CD1c-positive myeloid dendritic cell (primary cell): ENCODE measurements at regions not wholly inside any gene's neighbourhood (a gene's known extent, or its start where the extent isn't known, plus 50 kb on each side); places are given as distances from the start of the nearest gene placed in this dataset.
A peak's percentile ranks its signal among the peaks of the same experiment; 100 is the strongest.

Experiments used
- DNase-seq: peaks from one replicate; pipeline ENCODE4 v3.0.0-alpha.2; 2016; ENCODE audit errors: extremely low spot score

DNA sequence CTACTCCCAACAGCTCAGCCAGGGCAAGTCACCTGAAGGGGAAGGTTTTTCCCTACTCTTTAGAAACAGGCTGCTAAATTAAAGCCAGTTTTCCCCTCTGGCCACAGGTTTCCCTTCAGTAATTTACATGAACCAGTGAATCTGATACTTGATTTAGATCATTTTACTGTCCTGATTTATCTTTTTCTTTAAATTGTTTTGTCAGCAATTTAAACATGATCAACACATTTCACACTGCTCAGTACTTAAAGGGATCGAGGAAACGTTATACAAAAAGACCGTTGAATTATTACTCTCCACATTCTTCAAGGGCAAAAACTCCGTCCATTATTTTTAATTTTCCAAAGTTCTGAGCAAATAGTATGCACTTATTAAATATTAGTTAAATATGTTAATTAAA lies 1165.7 kb upstream of the GYPC start:
- DNase-seq, result no peak

DNA sequence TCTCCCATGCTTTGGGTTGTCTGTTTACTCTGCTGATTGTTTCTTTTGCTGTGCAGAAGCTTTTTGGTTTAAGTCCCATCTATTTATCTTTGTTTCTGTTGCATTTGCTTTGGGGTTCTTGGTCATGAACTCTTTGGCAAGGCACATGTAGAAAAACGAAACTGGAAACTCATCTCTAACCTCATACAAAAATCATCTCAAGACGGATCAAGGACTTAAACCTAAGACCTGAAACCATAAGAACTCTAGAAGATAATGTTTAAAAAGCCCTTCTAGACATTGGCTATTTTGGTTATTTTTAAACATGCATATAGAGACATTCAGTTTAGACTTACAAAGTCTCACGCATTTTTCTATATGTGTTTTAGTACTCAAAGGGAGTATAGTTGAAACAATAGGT lies 1164.3 kb upstream of the GYPC start:
- DNase-seq, result no peak

DNA sequence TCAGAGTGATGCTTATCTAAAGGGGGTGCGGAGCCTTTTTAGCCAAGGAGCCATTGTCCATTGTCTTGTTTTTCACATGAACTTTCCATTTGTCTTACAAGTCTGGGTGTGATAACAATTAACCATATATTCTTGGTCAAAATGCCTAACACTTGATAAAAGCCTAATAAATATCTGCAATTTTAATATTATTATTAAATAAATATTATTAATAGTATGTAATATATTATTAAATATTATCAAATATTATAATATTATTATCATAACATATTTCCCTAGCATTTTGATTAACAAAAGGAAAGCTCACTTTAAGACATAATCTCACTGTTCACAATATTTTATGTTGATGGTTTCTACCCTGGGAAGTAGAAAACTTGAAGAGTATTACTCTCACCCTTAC lies 1143.6 kb upstream of the GYPC start:
- DNase-seq, result no peak

DNA sequence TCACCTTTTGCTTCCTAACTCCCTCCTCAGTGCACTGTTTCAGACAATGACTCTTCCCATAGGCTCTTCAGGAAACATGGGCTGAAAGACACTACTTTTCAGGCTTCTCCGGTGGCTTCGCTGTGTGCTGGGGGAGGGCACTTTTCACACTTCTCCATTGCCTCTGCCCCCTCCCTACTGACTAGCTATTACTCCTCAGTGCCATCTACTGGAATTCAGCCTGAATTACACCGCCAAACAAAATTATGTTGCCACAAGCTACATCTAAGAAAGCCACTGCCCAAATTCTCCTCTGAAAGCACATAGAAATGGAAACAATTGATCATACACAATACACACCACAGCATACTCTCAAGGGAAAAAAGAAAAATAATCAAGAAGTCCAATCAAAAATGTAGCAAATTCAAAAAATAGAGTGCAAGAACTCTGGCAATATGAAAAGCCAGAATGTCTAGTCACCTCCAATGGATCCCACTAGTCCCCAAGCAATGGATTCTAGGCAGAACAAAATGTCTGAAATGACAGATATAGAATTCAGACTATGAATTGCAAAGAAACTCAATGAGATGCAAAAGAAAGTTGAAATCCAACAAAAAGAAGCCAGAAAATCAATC lies 1139.4 kb upstream of the GYPC start:
- DNase-seq, result peak; percentile 13

DNA sequence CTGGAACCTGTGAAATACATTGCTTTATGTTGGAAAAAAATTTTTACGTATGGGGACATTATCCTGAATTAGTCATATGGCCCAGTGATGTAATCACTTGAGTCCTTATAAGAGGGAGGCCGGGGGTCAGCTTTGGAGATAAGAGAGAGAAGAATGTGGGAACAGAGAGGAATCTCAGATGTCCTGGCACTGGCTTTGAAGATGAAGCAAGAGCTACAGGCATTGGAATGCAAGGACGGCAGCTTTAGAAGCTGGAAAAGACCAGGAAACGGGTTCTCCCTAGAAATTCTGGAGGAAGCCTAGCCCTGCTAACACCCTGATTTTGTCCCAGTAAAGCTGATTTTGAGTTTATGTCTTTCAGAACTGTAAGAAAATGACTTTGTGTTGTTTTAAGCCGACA lies 1129.9 kb upstream of the GYPC start:
- DNase-seq, result no peak

DNA sequence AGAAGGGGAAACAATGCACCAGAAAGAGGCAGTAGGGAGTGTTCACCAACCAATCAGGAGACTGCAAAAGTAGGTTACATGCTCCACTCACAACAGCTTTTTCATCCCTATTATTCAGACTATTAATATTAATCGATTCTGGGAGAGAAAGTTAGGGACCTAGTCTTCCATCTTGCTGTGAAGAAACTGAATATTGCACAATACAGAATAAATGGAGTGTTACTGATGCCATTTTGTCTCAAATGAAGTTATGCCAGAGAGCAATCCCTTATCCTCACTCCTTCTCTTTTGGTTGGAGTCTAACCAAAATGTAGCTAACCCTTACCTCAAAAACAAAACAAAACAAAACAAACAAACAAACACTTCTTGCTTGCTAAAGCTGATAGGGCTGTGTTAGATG lies 1120.9 kb upstream of the GYPC start:
- no peak for DNase-seq

DNA sequence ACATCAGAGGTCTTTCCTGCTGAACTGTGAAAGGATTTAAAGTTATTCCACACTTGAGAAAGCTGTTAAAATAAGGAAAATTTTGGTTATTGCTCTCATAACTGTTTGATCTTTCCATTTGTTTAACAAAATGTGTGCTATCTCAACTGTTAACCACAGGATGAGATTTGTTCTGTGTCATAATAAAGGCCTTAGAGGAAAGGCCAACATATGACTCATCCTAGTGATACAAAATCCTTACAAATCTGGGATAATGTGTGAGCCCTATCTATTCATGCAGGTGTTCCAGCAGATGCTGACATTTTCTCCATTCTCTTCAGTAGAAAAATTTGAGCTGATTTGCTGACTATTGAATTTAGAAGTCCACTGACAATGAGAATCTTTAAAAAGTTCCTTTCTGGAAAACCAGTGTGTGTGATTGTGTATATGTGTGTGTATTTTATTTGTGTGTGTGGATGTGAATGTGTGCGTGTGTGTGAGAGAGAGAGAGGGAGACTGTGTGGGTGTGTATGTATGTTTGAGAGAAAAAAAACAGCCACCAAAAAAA lies 1111.9 kb upstream of the GYPC start:
- no peak for DNase-seq

DNA sequence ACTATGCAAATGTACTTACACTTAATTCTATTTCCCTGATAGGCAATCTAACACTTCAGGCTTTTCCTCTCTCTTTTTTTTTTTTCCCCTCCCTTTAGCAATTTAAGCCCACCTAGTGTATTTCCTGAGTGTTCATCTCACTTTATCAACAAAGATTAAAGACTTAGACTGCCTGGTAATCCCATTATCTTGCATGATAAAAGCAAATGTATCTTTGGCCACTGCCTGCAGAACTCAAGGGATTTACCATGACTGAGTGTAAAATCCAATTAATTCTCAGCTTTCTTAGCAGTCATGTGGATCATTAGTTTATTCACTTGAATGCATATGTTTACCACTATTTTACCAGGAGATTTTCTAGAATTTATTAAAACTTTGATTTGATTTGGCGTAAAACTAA lies 1102.2 kb upstream of the GYPC start:
- DNase-seq, result no peak

DNA sequence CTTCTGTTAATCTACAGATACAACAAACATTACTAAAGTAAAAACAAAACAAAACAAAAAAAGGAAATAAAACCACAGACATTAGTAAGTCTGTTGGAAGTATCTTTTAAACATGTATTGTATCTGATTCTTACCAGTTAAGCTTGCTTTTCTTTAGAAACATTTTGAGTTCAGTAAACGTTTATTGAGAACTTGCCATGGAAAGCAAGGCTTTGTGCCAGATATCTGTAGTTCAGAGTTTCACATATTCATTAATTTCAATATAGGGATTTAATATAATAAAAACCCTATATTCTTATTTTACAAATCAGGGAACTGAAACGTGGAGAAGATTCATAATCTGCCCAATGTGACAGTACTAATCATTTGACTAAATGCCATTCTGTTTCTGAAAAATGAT lies 1101.0 kb upstream of the GYPC start:
- DNase-seq, result no peak

DNA sequence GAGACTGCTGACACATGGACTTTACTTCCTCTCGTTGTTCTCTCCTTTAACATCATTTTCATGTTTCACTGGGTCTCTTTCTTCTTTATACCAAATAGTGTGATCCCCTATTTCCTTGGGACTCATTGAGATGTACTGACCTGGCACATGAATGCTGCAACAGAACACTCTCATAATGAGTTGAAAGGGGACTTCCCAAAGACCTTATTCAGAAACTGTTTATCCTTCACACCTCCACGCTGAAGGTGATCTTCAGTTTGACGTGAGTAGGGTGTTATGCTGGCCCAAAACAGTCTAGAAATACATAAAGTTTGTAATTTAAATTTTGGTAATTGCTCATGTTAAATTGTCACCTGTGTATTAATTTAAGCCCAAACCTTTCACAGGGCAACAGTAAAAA lies 1096.8 kb upstream of the GYPC start:
- DNase-seq, result no peak

DNA sequence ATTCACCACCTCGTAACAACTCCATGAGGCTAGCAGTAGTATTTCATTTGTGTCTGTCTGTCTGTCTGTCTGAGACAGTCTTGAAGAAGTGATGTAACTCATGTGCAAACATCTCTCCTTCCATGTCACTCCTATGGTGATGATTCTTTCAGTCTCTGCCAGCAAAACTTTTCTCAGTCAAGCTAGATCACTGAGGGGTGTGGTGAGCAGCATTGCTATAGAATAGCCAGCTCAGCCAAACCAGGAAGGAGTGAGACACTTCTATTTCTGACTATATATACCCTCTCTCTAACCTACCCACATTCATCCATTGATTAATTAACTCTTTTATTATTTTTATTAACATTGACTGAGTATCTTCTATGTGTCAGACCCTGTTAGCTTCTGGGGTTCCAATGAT lies 1095.1 kb upstream of the GYPC start:
- DNase-seq, result no peak

DNA sequence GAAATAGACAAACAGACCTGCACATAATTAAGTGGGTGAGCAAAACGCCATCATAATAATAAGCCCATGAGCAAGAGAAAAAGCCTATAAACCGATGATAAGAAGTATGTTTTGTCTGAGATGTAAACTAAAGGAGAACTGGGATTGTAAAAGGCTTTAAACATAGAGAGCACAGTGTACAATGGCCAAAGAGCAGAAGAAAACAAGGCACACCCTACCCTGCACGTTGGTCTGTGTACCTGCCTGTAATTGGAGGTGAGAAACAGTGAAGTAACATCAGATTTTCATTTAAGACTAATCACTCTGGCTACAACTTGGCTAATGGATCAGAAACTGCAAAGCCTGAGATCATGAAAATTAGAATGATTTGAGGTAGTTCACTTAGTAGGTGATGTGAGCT lies 1094.7 kb upstream of the GYPC start:
- no peak for DNase-seq

DNA sequence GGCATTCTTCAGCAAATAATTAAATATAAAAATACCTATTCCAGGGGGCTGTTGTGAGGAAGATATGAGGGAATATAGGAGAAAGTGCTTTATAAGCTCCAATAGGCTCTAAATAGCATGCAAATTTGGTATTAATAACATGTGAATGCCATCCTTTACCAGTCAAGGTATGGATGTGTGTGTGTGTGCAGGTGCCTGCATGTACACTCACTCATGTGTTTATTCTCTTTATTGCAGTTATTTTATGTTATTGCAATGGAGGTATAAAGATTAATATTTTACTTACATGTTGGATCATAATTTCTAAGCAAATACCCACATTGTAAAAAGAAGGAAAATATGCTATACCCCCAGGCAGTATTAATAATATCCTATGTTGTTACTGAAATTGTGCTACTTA lies 1093.0 kb upstream of the GYPC start:
- DNase-seq, result no peak

DNA sequence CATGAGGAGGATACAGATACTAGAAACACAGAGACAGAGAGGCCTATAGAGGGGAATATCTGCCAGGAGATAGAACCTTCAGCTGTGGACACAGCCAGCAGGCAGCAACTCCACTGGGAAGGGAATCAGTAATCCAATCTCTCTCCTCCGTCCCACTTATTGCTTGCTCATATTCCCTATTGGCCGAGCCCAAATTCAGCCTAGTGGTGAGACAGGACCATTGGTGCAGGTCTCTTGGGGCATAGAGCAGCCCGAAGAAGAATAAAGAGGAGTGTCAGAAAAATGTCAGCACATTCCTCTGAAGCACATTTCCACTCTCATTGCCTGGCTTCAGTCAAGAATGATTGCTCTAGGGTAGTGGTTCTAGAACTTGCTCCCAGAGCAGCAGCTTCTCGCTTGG lies 1091.5 kb upstream of the GYPC start:
- DNase-seq, result no peak

DNA sequence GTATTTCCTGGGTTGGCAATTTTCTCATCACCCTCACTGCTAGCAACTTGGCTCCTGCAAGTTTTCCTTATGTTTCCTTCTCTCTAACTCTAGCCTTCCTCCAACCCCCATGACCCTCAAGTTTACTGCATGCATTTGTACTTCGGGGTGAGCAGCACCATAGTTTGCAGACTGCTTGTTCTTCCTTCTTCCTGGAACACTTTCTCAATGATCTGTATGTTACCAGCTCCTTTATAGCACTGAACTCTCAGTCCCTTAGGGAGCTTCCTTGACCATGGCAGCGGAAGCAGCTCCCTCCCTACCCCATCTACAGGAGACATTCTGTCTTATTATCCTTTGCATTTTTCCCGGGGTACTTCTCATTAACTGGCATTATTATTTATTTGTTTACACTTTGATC lies 1089.5 kb upstream of the GYPC start:
- DNase-seq, result no peak

DNA sequence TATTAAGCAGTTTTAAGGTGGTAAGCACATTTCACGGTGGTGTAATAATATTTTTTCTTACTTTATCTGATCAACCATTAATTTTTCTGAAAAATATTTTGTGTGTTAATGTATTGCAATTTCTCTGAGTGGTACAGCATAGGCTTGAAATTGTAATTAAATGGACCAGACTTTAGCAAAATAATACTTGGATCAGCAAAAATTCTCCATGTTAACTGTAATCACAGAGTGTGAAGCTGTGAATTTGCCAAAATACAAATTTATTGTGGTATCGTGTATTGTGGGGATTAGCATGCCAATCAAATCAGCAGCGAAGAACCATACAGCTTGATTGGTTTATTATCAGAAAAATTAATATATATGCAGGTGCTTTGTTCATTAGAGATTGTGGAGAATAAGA lies 1088.9 kb upstream of the GYPC start:
- DNase-seq, result no peak

DNA sequence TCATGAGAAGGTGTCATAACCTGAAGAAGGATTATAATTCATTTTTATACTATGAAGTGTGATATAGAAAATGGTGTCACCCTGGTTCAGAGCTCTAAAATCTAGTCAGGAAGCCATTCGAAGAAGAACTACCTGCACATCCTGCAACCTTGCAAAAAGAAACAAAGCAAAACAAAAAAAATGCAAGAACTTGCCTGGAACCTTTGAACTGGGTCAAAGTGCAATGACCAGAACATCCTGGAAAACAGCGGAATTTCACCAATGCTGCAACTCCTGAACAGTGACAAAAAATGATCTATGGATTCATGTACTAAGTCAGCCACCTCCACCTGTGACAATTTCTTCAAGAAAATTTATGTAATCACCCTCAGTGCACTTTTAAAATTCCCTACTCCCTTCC lies 1083.3 kb upstream of the GYPC start:
- no peak for DNase-seq

DNA sequence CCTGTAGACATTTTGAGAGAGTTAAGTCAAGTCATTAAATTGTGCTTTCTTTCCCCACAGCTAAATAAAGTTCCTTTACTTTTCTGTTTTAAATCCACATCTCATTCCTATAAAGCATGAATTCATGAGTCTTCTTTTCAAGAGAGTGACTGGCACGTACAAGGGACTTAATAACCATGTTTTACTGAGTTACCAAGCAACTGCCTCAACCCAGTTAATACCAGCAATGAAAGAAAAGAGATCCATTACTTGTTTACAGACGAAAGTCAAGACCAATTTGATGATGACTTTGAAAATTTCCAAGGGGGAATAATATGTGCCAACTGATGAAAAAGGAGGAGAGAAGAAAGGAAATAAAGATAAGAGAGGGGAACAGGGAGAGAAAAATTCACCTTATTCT lies 1082.5 kb upstream of the GYPC start:
- DNase-seq, result no peak

DNA sequence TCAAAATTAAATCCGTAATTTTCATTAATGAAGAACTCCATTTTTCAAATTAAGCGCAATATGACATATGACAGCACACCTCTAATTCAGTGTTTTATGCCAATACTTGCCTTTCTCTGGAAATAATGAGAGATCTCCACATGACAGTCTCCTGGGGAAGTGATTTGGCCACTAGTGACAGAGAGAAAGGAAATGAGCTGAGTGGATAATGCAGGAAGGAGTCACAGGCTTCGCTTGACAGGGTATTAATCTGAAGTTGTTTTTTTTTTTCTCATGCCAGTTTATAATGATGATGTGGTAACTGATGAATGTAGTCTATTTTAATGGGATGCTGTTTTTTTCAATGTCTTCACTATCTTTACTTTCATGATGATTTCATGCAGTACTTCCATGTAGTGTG lies 1079.4 kb upstream of the GYPC start:
- DNase-seq, result no peak

DNA sequence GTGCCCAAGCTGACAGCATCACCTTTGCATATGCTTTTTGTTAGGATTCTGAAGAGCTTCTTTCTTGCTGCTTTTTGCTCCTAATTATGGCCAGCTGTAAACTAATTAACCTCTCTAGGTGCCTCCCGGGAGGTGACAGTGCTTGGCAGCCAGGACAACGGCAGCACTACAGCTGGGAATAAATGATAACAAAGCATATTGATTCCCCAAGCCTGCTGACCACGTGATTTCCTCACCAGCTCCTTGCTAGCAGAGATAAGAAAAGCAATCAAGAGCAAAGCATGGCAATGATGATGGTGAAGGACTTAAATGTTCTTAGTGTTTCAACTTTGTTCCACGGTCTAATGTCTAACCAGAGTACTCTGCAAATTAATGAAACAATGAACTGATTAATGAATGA lies 1074.4 kb upstream of the GYPC start:
- DNase-seq, result no peak

DNA sequence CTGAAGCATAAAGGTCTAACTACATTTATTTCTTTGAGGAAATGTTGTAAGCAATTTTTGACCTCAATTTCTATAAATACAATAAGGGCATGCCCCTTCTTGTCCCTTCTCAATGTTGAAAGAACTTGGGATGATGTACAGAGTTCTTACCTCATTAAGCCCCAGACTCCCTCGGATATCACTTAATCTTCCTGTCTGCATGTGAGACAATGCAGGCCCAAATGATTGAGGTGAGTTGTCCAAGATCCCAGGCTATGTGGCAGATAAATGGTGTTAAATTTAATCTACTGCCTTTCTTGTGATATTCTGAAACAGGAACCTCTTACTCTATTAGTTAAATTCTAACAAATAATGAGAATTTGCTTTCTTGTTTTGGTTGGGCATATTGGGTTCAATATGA lies 1073.4 kb upstream of the GYPC start:
- DNase-seq, result no peak

DNA sequence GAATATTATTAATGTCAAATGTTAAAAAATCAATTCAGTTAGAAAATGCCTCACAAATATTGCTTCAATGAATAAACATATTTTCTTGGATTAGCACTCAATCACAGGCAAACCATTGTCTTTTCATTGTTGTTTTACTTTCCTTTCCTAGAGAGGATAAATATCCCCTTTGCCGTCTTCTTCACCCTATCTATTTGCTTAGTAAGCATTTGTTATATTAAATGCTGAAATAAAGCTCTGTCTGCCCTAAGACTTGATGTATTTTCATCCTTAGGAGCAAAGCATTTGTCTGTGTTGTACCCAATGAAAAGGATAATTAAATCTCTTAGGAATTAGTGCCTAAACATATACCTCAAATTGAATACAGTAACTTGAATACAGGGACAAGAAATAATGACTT lies 1071.2 kb upstream of the GYPC start:
- DNase-seq, result no peak

DNA sequence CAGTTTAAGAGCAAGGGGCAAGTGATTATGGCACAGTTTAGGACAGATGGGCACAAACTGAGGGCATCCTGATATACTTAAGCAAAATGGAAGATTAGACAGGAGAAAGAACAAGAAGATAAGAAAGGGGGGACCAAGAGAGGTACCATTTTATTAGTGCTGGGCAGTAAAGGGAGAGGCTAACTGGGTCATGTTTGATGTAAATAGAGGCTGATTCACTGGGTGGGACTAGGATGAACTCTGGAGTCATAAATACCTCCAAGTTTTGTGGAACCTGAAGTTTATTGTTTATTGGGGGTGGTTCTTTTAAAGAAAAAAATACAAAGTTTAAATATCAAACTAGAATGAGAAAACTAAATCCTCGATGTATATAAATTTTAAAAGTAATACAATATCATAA lies 1067.2 kb upstream of the GYPC start:
- no peak for DNase-seq

DNA sequence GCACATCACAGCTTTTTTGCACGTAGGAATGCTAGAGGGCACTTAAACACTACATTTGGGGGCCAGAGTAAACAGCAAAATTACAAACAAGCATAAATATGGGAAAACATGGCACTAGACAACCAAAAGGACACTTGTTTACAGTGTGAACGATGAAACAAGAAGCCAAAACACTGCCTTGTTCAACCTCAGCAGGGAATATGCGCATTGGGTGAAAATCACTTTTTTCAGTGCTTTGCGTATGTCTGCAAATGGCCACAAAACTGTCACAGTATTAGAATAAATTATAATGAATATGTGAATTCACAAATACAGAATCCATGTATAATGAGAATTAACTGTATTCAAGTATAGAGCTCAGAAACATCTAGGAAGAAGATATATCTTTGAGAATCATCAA lies 1064.0 kb upstream of the GYPC start:
- DNase-seq, result no peak

DNA sequence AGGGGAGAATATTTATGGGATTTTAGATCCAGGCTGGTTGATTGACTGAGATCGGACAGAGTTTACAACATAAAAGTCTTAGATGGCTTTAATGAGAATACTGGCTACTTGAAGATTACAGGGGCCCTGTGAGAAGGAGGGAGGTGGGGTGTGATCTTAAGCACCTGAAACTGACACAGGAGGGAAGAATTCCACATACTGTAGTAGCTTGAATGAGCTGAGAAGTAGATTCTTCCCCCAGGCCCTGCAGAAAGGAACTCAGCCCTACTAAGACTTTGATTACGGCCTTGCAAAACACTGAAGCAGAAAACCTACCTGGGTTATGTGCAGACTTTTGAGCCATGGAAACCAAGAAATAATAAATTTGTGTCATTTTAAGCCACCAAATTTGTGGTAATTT lies 1062.9 kb upstream of the GYPC start:
- DNase-seq, result no peak
